HG03103 (cell line): ENCODE measurements at regions not wholly inside any gene's neighbourhood (a gene's known extent, or its start where the extent isn't known, plus 50 kb on each side); places are given as distances from the start of the nearest gene placed in this dataset.
"Not testable (repeated sequence)": the region's sequence is repeated elsewhere in the genome, so short reads cannot be mapped to it uniquely, and the experiment has no call there.

ENCODE experiments used
- ATAC-seq: cut with Tn5 transposase; IDR thresholded peaks from one replicate; pipeline ENCODE4 v1.9.1; 2021; ENCODE audit warnings: low read depth; ENCODE audit not compliant: unreplicated experiment

GRCh38 chr3:193040836-193041672, 123.4 kb upstream of the MB21D2 start:
- no peak for ATAC-seq

- no peak for ATAC-seq
Observed at GRCh38 chr3:193046371-193046770, 128.7 kb upstream of the MB21D2 start.

GRCh38 chr3:193047461-193047860, 129.8 kb upstream of the MB21D2 start:
- ATAC-seq: not testable (repeated sequence)

GRCh38 chr3:193048127-193048526, 130.5 kb upstream of the MB21D2 start:
- ATAC-seq: no peak

- ATAC-seq: no peak
Observed at GRCh38 chr3:193049935-193050334, 132.3 kb upstream of the MB21D2 start.

GRCh38 chr3:193051314-193051713, 133.7 kb upstream of the MB21D2 start:
- ATAC-seq: no peak

- ATAC-seq: no peak
Observed at GRCh38 chr3:193052354-193053045, 134.8 kb upstream of the MB21D2 start.

- no peak for ATAC-seq
Observed at GRCh38 chr3:193053046-193053435, 135.4 kb upstream of the MB21D2 start.

- no peak for ATAC-seq
Observed at GRCh38 chr3:193055352-193055751, 137.7 kb upstream of the MB21D2 start.

- no peak for ATAC-seq
Observed at GRCh38 chr3:193057616-193058015, 140.0 kb upstream of the MB21D2 start.

GRCh38 chr3:193060748-193061546, 143.3 kb upstream of the MB21D2 start:
- ATAC-seq: no peak

- ATAC-seq: no peak
Observed at GRCh38 chr3:193068365-193068764, 150.7 kb upstream of the MB21D2 start.

- not testable (repeated sequence) for ATAC-seq
Observed at GRCh38 chr3:193069732-193070131, 152.1 kb upstream of the MB21D2 start.

- ATAC-seq: no peak
Observed at GRCh38 chr3:193078996-193079753, 161.5 kb upstream of the MB21D2 start.

GRCh38 chr3:193080821-193081365, 160.1 kb upstream of the PLAAT1 start:
- ATAC-seq: no peak

- ATAC-seq: no peak
Observed at GRCh38 chr3:193085655-193086054, 155.4 kb upstream of the PLAAT1 start.

GRCh38 chr3:193086681-193087080, 154.3 kb upstream of the PLAAT1 start:
- ATAC-seq: no peak

- ATAC-seq: no peak
Observed at GRCh38 chr3:193087336-193087735, 153.7 kb upstream of the PLAAT1 start.

GRCh38 chr3:193095366-193095765, 145.7 kb upstream of the PLAAT1 start:
- ATAC-seq: no peak

GRCh38 chr3:193096076-193096475, 144.9 kb upstream of the PLAAT1 start:
- no peak for ATAC-seq
